SK-MEL-5 (cell line): ENCODE measurements at regions not wholly inside any gene's neighbourhood (a gene's known extent, or its start where the extent isn't known, plus 50 kb on each side); places are given as distances from the start of the nearest gene placed in this dataset.

ENCODE experiments used
- DNase-seq: peaks from one replicate; pipeline ENCODE4 v3.0.0-alpha.2; 2016; ENCODE audit warnings: low read depth, low spot score
- in situ Hi-C: cut with HindIII; loops from 2 replicates; pipeline ENCODE4 v1.10.0; 2016; ENCODE audit warnings: low sequenced_read_pairs, high pct_unique_total_duplicates, low pct_unique_long_range_greater_than_20kb

DNA sequence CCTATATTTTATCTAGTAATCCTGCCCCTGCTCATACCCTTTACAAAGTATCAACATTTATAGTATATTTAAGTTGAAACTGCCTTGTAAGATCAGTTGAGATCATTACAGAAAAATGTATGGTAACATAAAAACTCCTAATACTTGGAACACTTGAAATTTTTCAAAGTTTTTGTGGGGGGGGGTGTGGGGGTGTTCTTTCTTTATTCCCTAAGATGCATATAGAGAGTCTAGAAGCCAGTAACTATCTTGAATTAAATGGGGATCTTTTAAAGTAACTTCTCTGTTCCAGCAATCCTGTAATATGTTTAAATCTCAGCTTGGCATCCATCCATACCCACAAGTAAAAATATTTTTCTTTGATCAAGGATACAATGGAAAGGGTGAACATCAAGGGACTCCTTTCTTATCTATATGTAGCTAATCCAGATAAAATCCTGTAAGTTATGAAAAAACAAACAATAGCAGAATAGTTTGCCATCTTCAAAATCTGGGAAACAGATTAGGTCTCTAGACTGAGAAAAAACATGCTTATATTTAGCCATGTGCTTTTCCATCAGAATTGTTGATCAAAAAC lies 455.3 kb downstream of the MEIS1 start:
- in situ Hi-C loops: no loop called here
- DNase-seq: no peak

GRCh38 chr2:66895206-66895605 lies 460.3 kb downstream of the MEIS1 start:
- in situ Hi-C loops: no loop called here

DNA sequence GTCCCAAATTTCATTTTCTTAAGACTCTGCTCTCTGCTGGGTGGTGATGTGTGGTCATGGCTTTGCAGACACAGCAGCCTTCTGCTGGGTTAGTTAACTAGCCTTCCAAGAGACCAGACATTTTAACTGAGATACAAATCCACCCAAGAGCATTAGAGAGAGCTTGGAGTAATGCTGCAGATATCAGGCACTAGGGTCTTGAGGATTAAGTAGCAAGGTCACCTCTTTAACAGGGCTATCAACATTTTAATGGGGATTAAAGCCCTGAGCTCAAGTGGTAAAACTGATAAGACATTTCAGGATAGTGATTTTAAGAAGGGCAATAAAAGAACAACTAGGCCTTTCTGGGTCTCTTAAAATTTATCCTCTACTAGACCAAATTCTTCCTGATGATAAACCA lies 461.2 kb downstream of the MEIS1 start:
- no peak for DNase-seq
- in situ Hi-C loops: no loop called here

More at GRCh38 chr2:66895206-66895605, 460.3 kb downstream of the MEIS1 start:
- no peak for DNase-seq

GRCh38 chr2:66897181-66897580 lies 462.3 kb downstream of the MEIS1 start:
- in situ Hi-C loops: no loop called here

DNA sequence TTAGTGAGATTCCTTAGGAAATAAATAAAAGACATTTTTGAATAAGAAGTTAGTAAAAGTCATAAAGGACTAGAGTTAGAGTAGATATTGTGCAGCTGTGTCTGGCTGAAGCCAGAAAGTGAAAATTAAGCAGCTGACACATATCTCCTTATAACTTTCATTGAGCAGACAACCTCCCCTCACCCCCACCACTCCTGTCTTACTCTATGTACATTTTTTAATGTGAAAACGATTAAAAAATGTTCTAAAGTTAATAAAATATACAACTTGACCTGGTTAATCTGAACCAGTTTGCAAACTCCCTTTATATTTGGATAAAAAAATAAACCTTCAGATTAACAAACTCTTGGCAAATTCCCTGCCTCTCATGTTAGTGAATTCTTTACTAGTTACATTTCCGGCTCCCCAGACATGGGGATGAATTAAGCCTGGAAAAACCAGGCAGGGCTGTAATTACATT lies 462.8 kb downstream of the MEIS1 start:
- in situ Hi-C loops: no loop called here
- no peak for DNase-seq

More at GRCh38 chr2:66897181-66897580, 462.3 kb downstream of the MEIS1 start:
- peak; percentile 22 for DNase-seq

DNA sequence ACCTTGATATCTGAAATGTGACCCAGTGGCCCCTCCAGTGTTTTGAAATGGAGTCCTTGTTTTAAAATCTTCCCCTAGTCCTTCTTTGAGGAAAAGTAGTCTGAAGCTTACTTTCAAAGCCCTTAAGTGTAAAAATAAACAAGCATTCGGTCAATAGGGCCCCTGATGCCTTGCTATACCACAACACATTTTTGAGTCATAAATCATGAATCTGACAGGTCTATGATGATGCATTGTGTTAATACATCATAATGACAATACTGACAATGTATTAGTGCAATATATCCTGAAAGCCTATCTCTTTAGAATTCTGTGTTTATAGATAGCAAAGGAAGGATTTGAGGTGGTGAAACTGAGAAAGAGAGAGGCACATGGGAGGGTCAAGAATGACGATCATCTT lies 464.2 kb downstream of the MEIS1 start:
- in situ Hi-C loops: no loop called here
- DNase-seq: no peak

DNA sequence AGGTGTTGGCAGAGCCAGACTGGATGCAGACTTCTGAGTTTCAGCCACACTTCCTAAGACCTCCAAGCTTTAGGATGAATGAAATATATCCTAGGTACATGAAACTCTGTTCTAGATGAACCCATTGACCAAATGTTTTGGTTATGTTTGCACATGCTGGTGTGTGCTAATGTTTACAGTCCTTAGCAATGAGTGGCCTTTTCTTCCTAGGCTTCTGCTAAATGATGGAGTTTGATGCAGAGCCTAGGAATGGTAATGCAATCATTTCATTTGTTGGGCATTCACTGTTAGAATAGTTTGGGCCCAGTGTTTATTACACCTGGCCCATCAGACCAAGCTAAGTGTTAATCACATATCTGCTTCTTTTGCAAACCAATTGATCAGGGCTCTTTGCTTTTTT lies 464.7 kb downstream of the MEIS1 start:
- in situ Hi-C loops: no loop called here
- no peak for DNase-seq

DNA sequence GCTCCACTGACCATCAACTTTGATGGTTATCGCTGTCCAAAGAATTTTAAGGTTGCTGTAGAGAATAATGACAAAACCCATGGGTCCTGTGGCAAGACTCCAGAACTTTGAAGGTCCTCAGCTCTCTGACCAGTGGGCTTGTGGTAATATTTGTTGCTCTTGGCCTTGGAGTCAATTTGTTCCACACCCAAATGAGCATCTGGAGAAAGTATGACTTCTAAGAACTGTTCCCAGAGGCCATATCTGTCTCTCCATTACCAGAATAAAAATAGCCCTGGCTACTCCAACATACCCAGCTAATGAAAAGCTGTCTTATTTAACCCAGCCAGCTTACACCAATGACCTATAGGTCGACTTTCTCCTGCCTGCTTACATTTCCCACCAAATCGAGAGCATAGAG lies 466.4 kb downstream of the MEIS1 start:
- DNase-seq: no peak
- in situ Hi-C loops: no loop called here

GRCh38 chr2:66903183-66903582 lies 468.3 kb downstream of the MEIS1 start:
- DNase-seq: no peak
- in situ Hi-C loops: no loop called here

- in situ Hi-C loops: no loop called here
- no peak for DNase-seq
Observed at GRCh38 chr2:66903745-66904465, 469.0 kb downstream of the MEIS1 start.

GRCh38 chr2:66915237-66915636 lies 480.3 kb downstream of the MEIS1 start:
- in situ Hi-C loops: no loop called here
- DNase-seq: no peak

DNA sequence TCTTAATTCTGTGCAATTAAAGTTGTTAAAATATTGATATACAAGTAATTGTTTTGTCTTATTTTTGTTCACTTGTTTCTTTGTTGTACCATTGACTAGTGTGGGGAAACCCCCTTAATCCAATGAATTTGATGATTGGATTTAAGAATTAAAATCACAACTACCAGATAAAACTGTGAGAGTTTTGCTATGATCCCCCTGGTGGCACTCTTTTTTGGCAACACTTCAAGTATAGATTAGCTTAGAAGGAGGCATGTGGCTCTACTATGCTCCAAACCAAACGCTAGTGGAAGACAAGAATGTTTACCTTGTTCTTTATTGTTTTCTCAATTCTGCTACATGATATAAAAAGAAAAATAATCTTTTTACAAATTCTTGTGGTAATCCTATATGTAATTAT lies 477.8 kb upstream of the ETAA1 start:
- DNase-seq: no peak
- in situ Hi-C loops: no loop called here

GRCh38 chr2:66920415-66920814 lies 476.7 kb upstream of the ETAA1 start:
- in situ Hi-C loops: no loop called here
- no peak for DNase-seq

DNA sequence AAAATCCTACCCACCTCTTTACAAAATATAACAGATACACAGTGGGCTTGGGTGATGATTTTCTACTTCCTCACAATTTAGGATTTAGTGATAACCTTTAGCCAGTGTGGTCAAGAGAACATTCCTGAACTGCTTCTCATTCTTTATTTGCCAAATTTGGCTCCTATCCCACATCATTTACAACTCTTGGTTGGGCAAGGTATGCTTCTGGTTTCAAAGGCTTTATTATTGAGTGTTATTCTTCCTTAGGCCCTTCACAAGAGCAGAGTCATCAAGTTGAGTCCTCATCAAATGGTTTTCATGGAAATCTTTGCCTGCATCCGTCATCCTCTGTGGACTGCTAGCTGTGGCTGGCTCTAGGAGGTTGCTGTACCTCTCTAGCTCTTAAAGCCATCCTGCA lies 472.0 kb upstream of the ETAA1 start:
- in situ Hi-C loops: no loop called here
- no peak for DNase-seq

DNA sequence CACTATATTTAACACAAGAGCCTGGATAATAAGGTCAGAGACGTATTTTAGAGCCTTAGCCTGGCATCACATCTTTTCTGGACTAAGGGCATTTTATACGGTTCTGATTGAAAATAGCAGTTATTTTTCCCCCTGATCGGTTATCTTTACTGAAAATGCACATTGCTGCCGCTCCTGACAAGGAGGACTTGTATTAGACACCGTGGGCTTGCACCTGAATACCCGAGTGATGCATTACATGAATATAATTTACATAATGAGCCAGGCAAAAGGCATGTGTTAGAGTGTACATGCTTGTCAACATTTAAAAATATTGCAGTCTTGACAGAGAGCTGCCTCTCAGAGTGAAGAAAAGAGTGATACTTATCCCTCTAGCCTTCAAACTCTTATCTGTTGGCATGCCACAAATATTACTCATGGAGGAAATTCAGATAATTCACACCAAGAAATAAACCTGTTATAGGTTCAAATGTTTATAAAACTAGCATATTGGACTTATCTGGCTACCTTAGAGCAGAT lies 470.5 kb upstream of the ETAA1 start:
- in situ Hi-C loops: no loop called here
- DNase-seq: no peak

DNA sequence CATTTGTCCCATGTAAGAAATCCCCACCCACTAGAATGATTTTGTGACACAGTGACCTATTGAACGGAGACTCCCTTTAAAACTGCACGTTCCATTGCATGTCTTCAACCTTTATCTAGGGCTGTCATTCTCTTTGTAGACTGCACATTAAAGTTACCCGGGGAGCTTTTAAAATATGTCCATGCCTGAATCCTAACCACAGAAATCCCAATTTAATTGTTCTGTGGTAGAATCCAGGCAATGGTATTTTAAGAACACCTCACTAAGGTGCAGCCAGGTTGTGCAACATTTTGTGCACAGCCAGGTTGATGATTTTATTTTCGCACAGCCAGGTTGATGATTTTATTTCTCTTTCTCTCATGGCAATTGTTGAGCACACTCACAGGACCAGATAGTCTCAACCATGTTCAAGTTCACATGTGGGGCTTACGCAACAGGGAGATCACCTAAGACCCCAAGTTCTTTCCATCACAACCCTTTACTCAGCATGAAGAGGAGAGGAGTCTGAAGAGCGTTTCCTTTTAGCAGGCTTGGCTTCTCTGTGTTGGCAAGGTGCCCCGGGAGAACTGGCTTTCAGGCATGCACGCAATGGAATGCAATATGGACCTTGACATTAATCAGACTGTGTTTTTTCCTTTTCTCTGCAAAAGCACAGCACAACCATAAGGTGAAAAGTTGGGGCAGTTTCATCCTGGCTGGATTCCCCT lies 467.3 kb upstream of the ETAA1 start:
- no peak for DNase-seq
- in situ Hi-C loops: no loop called here

DNA sequence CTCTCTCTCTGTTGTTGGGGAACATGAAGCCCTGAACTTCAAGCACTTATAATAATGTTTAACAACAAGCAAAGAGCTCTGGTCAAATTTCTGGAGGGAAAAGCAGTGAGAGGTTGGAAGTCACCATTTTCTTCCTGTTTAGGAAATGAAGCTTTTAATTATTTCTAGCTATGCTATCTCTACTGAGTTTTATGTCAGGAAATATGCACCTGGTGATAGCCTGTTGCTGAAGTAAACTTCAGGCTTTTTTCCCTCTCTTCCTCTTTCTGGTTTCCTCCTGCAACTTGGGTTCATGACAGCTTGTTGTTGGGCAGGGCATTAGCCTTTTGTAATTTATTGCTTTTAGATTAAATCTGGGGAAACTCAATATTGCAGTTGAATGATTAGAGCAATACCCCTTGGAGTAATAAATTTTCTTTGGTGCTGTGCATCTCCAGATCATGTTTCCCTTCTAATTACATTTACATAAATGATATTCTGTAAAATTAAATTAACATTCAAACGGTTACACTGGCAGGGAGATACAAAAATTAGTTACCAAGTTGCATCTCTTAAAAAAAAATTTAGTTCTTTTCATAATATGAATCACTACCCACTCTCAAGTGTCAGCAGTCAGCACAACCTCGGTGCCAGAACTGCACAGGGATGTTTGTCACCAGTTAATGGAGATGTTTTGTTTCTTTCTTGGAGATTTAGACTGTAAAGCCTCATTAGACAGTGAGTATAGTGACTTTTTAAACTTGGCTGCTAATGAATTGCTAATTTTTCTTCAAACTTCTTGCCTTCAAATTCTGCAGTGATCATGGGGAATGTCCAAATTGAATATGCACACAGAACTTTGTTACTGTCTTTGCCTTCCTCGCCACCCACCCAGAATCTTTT lies 466.6 kb upstream of the ETAA1 start:
- DNase-seq: no peak
- in situ Hi-C loops: no loop called here

- DNase-seq: no peak
- in situ Hi-C loops: no loop called here
Observed at GRCh38 chr2:66938471-66938967, 458.6 kb upstream of the ETAA1 start.
